ENCODE measurements at regions not wholly inside any gene's neighbourhood (a gene's known extent, or its start where the extent isn't known, plus 50 kb on each side); places are given as distances from the start of the nearest gene placed in this dataset.
A peak's percentile ranks its signal among the peaks of the same experiment; 100 is the strongest.

DNA sequence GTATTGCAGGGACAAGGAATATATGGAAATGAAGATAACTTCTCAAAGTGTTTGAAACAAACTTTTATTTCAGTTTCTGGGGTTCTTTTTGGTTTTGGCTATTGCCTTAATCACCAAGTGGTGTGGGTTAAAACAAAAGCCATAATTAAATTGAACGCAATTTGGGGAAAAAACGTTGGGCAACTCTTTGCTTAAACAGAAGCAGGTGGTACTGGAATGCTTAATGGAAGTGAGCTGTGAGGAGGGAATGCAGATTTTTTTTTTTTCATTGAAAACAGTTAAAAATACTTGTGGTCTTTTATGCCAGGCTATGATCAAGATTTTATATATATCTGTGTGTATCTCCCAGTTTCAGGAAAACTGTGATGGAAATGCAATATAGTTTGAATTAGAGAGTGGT is 195.7 kb upstream of the TUT7 start:
- peak; percentile 81 for DNase-seq (ENCODE audit: low read depth)
- no peak overlapping the region for H3K4me3 ChIP-seq (ENCODE audit: control insufficient read depth, low read depth, low read length)
- TF ChIP-seq, protein P1, sequence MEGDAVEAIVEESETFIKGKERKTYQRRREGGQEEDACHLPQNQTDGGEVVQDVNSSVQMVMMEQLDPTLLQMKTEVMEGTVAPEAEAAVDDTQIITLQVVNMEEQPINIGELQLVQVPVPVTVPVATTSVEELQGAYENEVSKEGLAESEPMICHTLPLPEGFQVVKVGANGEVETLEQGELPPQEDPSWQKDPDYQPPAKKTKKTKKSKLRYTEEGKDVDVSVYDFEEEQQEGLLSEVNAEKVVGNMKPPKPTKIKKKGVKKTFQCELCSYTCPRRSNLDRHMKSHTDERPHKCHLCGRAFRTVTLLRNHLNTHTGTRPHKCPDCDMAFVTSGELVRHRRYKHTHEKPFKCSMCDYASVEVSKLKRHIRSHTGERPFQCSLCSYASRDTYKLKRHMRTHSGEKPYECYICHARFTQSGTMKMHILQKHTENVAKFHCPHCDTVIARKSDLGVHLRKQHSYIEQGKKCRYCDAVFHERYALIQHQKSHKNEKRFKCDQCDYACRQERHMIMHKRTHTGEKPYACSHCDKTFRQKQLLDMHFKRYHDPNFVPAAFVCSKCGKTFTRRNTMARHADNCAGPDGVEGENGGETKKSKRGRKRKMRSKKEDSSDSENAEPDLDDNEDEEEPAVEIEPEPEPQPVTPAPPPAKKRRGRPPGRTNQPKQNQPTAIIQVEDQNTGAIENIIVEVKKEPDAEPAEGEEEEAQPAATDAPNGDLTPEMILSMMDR (IDR thresholded peaks at IDR 0.05; ENCODE audit: control insufficient read depth, insufficient read depth, low read depth, low read length, missing control alignments) = no peak

DNA sequence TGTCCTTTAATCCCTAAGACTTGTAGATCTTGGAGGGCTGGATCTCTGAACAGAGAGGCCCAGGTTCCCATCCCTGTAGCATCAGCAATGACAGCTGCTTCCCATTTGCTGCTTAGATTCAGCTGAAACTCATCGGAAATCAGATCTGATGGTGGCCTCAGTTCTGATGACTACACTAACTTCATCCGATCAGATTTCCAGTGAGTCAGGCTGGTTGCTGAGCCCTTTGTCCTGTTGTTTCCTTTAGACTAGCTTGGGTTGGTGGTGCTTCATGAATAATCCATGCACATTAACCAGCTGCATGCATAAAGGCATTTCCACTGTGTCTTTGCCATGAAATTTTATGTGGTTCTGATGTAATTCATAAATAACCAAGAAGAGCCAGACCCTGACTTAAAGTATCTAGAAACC is 195.2 kb upstream of the TUT7 start:
- TF ChIP-seq, protein P1 (IDR thresholded peaks at IDR 0.05; ENCODE audit: control insufficient read depth, insufficient read depth, low read depth, low read length, missing control alignments) = no peak
- H3K4me3 ChIP-seq (ENCODE audit: control insufficient read depth, low read depth, low read length) = no peak overlapping the region
- peak; percentile 97 for DNase-seq (ENCODE audit: low read depth)

DNA sequence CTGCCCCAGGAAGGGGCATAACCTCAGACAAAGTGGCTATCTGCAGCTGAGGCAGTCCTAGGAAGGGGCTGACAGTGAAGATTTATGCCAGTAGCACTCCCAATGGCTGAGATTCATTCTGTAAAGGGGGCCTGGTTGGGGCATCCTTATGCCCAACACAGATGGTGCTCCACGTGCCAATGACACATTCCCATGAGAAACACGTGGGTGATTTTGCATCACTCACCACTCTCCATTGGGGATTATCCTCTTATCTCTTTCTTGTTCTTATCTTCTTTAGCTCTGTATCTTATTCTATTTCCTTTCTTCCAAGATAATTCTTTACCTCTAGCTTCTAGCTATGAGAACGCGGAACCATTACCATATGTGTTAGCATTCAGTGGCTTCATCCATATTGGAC is 194.0 kb upstream of the TUT7 start:
- H3K4me3 ChIP-seq (ENCODE audit: control insufficient read depth, low read depth, low read length) = no peak overlapping the region
- TF ChIP-seq, protein P1 (IDR thresholded peaks at IDR 0.05; ENCODE audit: control insufficient read depth, insufficient read depth, low read depth, low read length, missing control alignments) = no peak
- no peak for DNase-seq (ENCODE audit: low read depth)

DNA sequence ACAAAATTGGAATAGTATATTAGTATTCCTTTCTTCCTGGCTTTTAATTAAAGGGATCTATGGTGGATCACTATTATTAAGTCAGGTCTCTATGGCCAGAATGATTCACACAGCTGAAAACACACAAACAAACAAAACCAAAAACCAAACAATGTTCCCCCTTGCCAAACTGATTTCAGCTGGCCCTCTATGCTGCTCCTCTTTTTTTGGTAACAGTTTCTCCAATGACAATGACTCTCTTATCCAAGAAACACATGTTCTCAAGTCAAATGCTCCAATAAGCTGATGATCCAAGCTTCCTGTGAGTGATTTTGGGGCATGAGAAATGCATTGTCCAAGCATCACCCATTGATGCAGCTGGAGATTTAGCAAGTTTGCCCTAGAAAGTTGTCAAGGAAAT is 193.4 kb upstream of the TUT7 start:
- TF ChIP-seq, protein P1 (IDR thresholded peaks at IDR 0.05; ENCODE audit: control insufficient read depth, insufficient read depth, low read depth, low read length, missing control alignments) = no peak

DNA sequence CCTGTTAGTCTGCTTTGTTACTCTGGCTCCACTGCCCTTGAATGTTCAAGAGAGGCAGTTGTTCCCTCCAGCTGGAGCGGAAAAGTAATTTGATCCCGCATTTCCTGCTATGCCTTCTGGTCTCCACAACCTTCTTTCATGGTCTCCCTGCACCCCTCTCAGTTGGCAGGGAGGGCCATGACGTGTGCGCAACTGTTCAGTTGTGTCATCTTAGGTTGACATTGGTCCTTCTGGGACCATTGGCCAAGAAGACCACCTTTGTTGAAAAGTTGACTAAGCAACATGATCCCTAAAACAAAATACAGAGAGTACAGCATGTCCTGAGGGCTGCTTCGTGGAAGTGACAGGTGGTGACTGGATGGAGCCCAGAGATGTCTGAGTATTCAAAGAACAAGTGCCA is 192.5 kb upstream of the TUT7 start:
- no peak for DNase-seq (ENCODE audit: low read depth)
- no peak overlapping the region for H3K4me3 ChIP-seq (ENCODE audit: control insufficient read depth, low read depth, low read length)
- TF ChIP-seq, protein P1 (IDR thresholded peaks at IDR 0.05; ENCODE audit: control insufficient read depth, insufficient read depth, low read depth, low read length, missing control alignments) = no peak

More for the DNA sequence above, 193.4 kb upstream of the TUT7 start:
- no peak overlapping the region for H3K4me3 ChIP-seq (ENCODE audit: control insufficient read depth, low read depth, low read length)
- no peak for DNase-seq (ENCODE audit: low read depth)

DNA sequence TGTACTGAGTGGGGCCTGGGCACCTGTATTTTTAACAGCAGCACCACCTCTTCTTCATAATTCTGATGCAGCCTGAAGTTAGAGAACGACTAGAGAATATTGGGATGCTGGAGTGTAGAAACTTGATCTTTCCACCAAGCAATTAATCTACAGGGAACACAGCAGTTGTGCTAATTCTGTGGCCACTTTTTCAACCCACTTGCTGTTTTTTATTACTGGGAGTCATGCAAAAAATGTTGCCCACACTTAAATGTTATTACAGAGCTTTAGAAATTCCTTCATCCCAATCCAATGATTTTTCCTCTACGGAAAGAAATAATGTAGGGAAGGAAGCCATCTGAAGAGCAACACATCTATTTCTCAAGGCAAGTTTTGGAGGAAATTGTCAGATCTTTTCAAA is 190.9 kb upstream of the TUT7 start:
- no peak overlapping the region for H3K4me3 ChIP-seq (ENCODE audit: control insufficient read depth, low read depth, low read length)
- no peak for DNase-seq (ENCODE audit: low read depth)

More for the DNA sequence above, 190.9 kb upstream of the TUT7 start:
- TF ChIP-seq, protein P1 (IDR thresholded peaks at IDR 0.05; ENCODE audit: control insufficient read depth, insufficient read depth, low read depth, low read length, missing control alignments) = no peak

Data from AG09309 (cell line).